ENCODE measurements at regions not wholly inside any gene's neighbourhood (a gene's known extent, or its start where the extent isn't known, plus 50 kb on each side); places are given as distances from the start of the nearest gene placed in this dataset.

DNA sequence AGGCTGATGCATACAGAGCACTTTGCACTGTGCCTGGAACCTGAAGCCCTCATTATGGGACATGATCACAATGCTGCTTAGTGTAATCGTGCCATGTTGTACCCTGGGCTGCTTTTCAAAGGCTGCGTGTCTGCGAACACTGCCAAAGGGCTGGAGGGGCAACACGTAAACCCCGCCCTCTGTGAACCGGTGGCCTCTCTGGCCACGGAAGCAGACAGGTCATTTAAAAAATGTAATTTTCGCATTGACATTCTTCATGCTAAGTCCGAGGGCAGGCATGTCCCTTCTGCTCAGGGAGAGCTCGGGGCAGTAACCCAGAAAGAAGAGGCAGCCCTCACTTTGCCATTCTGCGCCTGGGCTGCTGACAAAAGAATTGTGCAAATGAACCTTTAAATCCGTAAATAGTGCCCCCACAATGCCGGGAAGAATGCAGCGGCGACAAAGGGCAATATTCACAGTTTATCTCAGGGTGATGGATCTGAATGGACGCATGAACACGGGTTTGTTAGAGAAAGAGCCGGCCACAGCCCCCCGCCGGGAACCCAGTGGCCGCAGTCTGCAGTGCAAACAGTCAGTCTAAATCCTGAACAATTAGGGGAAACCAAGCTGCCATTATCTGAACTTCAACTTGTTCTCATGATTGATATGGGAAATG, 226.1 kb downstream of the MYCN start:
- TF ChIP-seq, protein P1, sequence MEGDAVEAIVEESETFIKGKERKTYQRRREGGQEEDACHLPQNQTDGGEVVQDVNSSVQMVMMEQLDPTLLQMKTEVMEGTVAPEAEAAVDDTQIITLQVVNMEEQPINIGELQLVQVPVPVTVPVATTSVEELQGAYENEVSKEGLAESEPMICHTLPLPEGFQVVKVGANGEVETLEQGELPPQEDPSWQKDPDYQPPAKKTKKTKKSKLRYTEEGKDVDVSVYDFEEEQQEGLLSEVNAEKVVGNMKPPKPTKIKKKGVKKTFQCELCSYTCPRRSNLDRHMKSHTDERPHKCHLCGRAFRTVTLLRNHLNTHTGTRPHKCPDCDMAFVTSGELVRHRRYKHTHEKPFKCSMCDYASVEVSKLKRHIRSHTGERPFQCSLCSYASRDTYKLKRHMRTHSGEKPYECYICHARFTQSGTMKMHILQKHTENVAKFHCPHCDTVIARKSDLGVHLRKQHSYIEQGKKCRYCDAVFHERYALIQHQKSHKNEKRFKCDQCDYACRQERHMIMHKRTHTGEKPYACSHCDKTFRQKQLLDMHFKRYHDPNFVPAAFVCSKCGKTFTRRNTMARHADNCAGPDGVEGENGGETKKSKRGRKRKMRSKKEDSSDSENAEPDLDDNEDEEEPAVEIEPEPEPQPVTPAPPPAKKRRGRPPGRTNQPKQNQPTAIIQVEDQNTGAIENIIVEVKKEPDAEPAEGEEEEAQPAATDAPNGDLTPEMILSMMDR (IDR thresholded peaks at IDR 0.05; ENCODE audit: poor library complexity, severe bottlenecking) = no peak
- no peak for TF ChIP-seq SMC3 (conservative IDR thresholded peaks at IDR 0.05; ENCODE audit: poor library complexity)
- TF ChIP-seq POLR2AphosphoS5 (IDR thresholded peaks at IDR 0.05) = no peak
- TF ChIP-seq EZH2 (IDR thresholded peaks at IDR 0.05; ENCODE audit: borderline replicate concordance, insufficient read depth, low read length, poor library complexity, severe bottlenecking) = no peak
- TF ChIP-seq MXI1 (conservative IDR thresholded peaks at IDR 0.05; ENCODE audit: poor library complexity, severe bottlenecking) = no peak
- TF ChIP-seq RAD21 (conservative IDR thresholded peaks at IDR 0.05) = no peak
- no peak for TF ChIP-seq EP300 (conservative IDR thresholded peaks at IDR 0.05; ENCODE audit: poor library complexity, severe bottlenecking)
